Right lobe of liver (tissue), 6 donors: ENCODE measurements at regions not wholly inside any gene's neighbourhood (a gene's known extent, or its start where the extent isn't known, plus 50 kb on each side); places are given as distances from the start of the nearest gene placed in this dataset.

Experiments used
- ATAC-seq, 4 donors: fragments of 200-7000 bp; cut with Tn5 transposase; one replicate each; pipeline ENCODE4 v1.9.1; 2020; ENCODE audit warnings: mild to moderate bottlenecking in 4 of 4, moderate library complexity in 4 of 4
- DNase-seq, 3 donors: peaks; one replicate each; pipeline ENCODE4 v3.0.0-alpha.2; 2020
- H3K27ac ChIP-seq, 3 donors: fragments of 200-600 bp; one replicate each; pipeline ENCODE4 v1.8.0; 2022
- H3K27me3 ChIP-seq, 2 donors: fragments of 200-600 bp; one replicate each; pipeline ENCODE4 v1.8.0; 2022
- H3K36me3 ChIP-seq, 4 donors: fragments of 200-600 bp; sonication (generic) in 1 of 4; one replicate each; pipeline versions ENCODE4 v1.5.1 to v1.8.0; 2017 to 2022; ENCODE audit warnings: control low read depth in 1 of 4
- H3K4me1 ChIP-seq, 4 donors: fragments of 200-600 bp; sonication (generic) in 1 of 4; one replicate each; pipeline versions ENCODE4 v1.5.1 to v1.8.0; 2017 to 2022; ENCODE audit warnings: control low read depth in 1 of 4
- H3K4me3 ChIP-seq, 3 donors: fragments of 200-600 bp; one replicate each; pipeline ENCODE4 v1.8.0; 2022
- H3K9me3 ChIP-seq, 4 donors: fragments of 200-600 bp; sonication (generic) in 1 of 4; one replicate each; pipeline versions ENCODE4 v1.5.1 to v1.8.0; 2017 to 2022; ENCODE audit warnings: control low read depth in 1 of 4
- CTCF ChIP-seq, 4 donors: fragments of 200-600 bp in 3 of 4; fragments of 450-650 bp in 1 of 4; IDR thresholded peaks; one replicate each; pipeline versions ENCODE4 v1.5.1 to v1.8.0; 2016 to 2022; ENCODE audit warnings: antibody characterized with exemption in 4 of 4, mild to moderate bottlenecking in 2 of 4
- POLR2A ChIP-seq: fragments of 450-650 bp; IDR thresholded peaks from one replicate; pipeline ENCODE4 v1.6.1; 2017; ENCODE audit warnings: antibody characterized with exemption, mild to moderate bottlenecking
- WGBS: methylation state at CpG from one replicate; pipeline ENCODE4 v1.1.6; 2018; ENCODE audit warnings: low coverage, low lambda C conversion rate; ENCODE audit not compliant: insufficient coverage; ENCODE audit errors: missing lambda C conversion rate; 5-methylcytosine and 5-hydroxymethylcytosine counted together
- intact Hi-C, 2 donors: fragments of 100-400 bp; cut with DNase I; formaldehyde crosslinking; loops; one replicate each; pipeline versions ENCODE4 v1.11.2 to v1.14.1; 2022
- donor health status: DM: no; HTN: yes; CAD: no.
- donor health status: DM: no; HTN: no; CAD: no.
- donor health status: DM: no; HTN: no; CAD: no.
- donor health status: DM: no; HTN: yes; CAD: no.
- donor health status: DM: no; HTN: yes; CAD: no.

DNA sequence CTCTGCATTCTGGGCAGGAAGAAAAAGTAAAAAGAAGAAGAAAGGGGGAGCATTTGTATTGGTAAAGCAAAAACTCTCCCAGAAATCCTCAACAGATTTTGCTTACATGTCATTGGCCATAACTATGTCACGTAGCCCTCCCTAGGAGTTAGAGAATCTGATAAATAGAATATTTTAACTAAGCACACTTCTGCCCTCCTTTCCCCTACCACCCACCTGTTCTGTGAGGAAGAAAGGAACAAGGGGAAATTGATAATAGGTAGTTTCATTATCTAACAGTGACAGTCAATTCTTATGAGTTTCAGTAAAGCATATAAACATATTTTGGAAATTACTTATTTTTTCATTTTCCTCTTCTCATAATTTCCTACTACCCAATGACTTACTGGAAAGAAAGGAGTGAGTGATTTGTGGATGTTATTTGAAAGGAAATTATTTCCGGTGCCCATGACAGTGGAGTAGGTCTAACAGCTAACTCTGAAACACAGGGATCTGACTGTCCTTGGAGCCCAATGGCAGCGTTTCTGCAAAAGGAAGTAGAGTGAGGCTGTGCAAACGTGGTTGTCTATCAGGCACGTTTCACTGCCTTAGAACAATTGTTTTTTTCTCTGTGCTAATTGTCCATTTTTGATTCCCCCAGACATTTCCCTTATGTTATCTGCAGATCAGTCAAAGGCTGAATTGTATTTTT lies 128.6 kb upstream of the MDFIC start:
- H3K4me1 ChIP-seq: no peaks in the 10 kb centered on the region
- H3K9me3 ChIP-seq: no peaks in the 10 kb centered on the region
- H3K4me3 ChIP-seq: no peak overlapping the region
- H3K27me3 ChIP-seq: no peaks in the 10 kb centered on the region
- H3K27ac ChIP-seq: no peak overlapping the region
- intact Hi-C loops: no loop called here
- DNase-seq (no peak), ATAC-seq (no peak)
- WGBS: 33% methylated on average over 5 of the region's 5 CpGs
- no peaks in the 10 kb centered on the region for H3K36me3 ChIP-seq
- TF ChIP-seq CTCF (IDR thresholded peaks at IDR 0.05) (no peak), POLR2A (no peak)

- intact Hi-C loops: no loop called here
- DNase-seq: no peak
Measured at GRCh38 chr7:114795475-114795874, 126.4 kb upstream of the MDFIC start.

DNA sequence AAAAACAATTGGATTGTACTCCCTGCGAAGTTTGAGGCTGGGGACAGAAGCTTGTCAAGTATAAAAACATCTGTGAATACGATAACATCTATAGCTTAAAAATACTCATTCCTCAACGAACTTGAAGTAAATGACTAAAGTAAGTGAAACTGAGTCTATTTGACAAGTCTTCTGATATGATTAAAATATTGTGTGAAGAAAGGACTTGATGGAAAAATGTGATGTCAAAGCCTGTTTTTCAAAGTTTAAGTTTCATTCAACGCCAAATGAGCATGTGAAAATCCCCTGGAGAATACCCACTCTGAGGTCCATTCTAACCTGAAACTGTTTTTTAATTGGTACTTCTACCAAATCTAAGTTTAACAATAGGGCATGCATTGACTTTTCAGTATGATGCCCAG lies 122.3 kb upstream of the MDFIC start:
- no peaks in the 10 kb centered on the region for H3K36me3 ChIP-seq
- WGBS: 47% methylated on average over 4 of the region's 4 CpGs
- TF ChIP-seq POLR2A: no peak
- no peak for TF ChIP-seq CTCF (IDR thresholded peaks at IDR 0.05)
- H3K4me3 ChIP-seq: no peak overlapping the region
- H3K9me3 ChIP-seq: no peaks in the 10 kb centered on the region
- intact Hi-C loops: no loop called here
- no peaks in the 10 kb centered on the region for H3K4me1 ChIP-seq
- DNase-seq: no peak
- no peaks in the 10 kb centered on the region for H3K27me3 ChIP-seq
- H3K27ac ChIP-seq: no peak overlapping the region
- ATAC-seq: no peak

More at GRCh38 chr7:114795475-114795874, 126.4 kb upstream of the MDFIC start:
- ATAC-seq: no peak
- WGBS: 16% methylated on average over 2 of the region's 2 CpGs
- no peak for TF ChIP-seq CTCF (IDR thresholded peaks at IDR 0.05)
- no peak for TF ChIP-seq POLR2A
- no peak overlapping the region for H3K4me3 ChIP-seq
- H3K27me3 ChIP-seq: no peaks in the 10 kb centered on the region
- no peaks in the 10 kb centered on the region for H3K9me3 ChIP-seq
- no peaks in the 10 kb centered on the region for H3K36me3 ChIP-seq
- H3K27ac ChIP-seq: no peak overlapping the region
- no peaks in the 10 kb centered on the region for H3K4me1 ChIP-seq

DNA sequence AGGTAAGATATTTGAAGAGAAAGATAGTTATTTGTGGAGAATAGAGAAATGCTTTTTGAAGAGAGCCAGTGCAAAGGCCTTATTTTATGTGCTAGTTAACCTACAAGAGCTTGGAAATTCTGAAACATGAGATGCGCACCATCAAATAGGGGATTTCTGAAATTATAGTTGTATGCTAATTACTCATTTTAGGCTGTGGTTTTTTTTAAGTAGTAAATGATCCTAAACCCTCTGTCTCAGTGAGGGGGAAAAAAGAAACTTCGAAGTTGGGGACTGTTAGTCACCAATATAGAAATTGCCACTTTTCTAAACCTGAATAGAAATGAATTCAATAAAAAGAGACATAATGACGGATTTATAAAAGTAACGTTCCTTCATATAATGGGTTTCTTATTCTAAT lies 119.3 kb upstream of the MDFIC start:
- Histone ChIP-seq H3K27me3 (no peaks in the 10 kb centered on the region), H3K4me3 (no peak overlapping the region), H3K9me3 (no peaks in the 10 kb centered on the region), H3K36me3 (no peaks in the 10 kb centered on the region), H3K4me1 (no peaks in the 10 kb centered on the region), H3K27ac (no peak overlapping the region)
- ATAC-seq (no peak), DNase-seq (no peak)
- WGBS: 59% methylated on average over 4 of the region's 4 CpGs
- no peak for TF ChIP-seq CTCF (IDR thresholded peaks at IDR 0.05)
- no peak for TF ChIP-seq POLR2A
- intact Hi-C loops: no loop called here
